SIG-M5 treated with dmso at 0.1 percent for 504 hours (cell line): ENCODE measurements at regions not wholly inside any gene's neighbourhood (a gene's known extent, or its start where the extent isn't known, plus 50 kb on each side); places are given as distances from the start of the nearest gene placed in this dataset.
"Not testable (repeated sequence)": the region's sequence is repeated elsewhere in the genome, so short reads cannot be mapped to it uniquely, and the experiment has no call there.

Source experiments
- DNase-seq: peaks from one replicate; lab custom pipeline; 2025; ENCODE audit not compliant: unreplicated experiment; lab: John Stamatoyannopoulos, UW

GRCh38 chr5:15344954-15345353, 155.0 kb upstream of the FBXL7 start:
- DNase-seq: no peak

- no peak for DNase-seq
Measured at GRCh38 chr5:15338546-15338945, 161.4 kb upstream of the FBXL7 start.

- DNase-seq: no peak
Measured at GRCh38 chr5:15334551-15335266, 165.3 kb upstream of the FBXL7 start.

GRCh38 chr5:15333091-15333490, 166.9 kb upstream of the FBXL7 start:
- DNase-seq: no peak

- DNase-seq: no peak
Measured at GRCh38 chr5:15326932-15327331, 173.0 kb upstream of the FBXL7 start.

- DNase-seq: no peak
Measured at GRCh38 chr5:15326471-15326870, 173.5 kb upstream of the FBXL7 start.

GRCh38 chr5:15322421-15322820, 177.6 kb upstream of the FBXL7 start:
- DNase-seq: no peak

GRCh38 chr5:15321776-15322175, 178.2 kb upstream of the FBXL7 start:
- DNase-seq: no peak

- no peak for DNase-seq
Measured at GRCh38 chr5:15320871-15321270, 179.1 kb upstream of the FBXL7 start.

GRCh38 chr5:15304914-15305834, 194.8 kb upstream of the FBXL7 start:
- DNase-seq: no peak

- no peak for DNase-seq
Measured at GRCh38 chr5:15304066-15304731, 195.8 kb upstream of the FBXL7 start.

- no peak for DNase-seq
Measured at GRCh38 chr5:15300141-15300540, 199.8 kb upstream of the FBXL7 start.

- no peak for DNase-seq
Measured at GRCh38 chr5:15290953-15291352, 209.0 kb upstream of the FBXL7 start.

GRCh38 chr5:15286650-15287049, 213.3 kb upstream of the FBXL7 start:
- no peak for DNase-seq

- no peak for DNase-seq
Measured at GRCh38 chr5:15285901-15286583, 213.9 kb upstream of the FBXL7 start.

GRCh38 chr5:15284706-15285105, 215.3 kb upstream of the FBXL7 start:
- no peak for DNase-seq

- no peak for DNase-seq
Measured at GRCh38 chr5:15283076-15283475, 216.9 kb upstream of the FBXL7 start.

GRCh38 chr5:15282611-15283010, 217.4 kb upstream of the FBXL7 start:
- no peak for DNase-seq

GRCh38 chr5:15271596-15271995, 228.4 kb upstream of the FBXL7 start:
- DNase-seq: not testable (repeated sequence)

- DNase-seq: no peak
Measured at GRCh38 chr5:15267966-15268365, 232.0 kb upstream of the FBXL7 start.

GRCh38 chr5:15266841-15267240, 233.1 kb upstream of the FBXL7 start:
- no peak for DNase-seq
